H4 (cell line): ENCODE measurements at regions not wholly inside any gene's neighbourhood (a gene's known extent, or its start where the extent isn't known, plus 50 kb on each side); places are given as distances from the start of the nearest gene placed in this dataset.

Experiments
- DNase-seq: peaks from one replicate; pipeline ENCODE4 v3.0.0-alpha.2; 2015; ENCODE audit warnings: low spot score

DNA sequence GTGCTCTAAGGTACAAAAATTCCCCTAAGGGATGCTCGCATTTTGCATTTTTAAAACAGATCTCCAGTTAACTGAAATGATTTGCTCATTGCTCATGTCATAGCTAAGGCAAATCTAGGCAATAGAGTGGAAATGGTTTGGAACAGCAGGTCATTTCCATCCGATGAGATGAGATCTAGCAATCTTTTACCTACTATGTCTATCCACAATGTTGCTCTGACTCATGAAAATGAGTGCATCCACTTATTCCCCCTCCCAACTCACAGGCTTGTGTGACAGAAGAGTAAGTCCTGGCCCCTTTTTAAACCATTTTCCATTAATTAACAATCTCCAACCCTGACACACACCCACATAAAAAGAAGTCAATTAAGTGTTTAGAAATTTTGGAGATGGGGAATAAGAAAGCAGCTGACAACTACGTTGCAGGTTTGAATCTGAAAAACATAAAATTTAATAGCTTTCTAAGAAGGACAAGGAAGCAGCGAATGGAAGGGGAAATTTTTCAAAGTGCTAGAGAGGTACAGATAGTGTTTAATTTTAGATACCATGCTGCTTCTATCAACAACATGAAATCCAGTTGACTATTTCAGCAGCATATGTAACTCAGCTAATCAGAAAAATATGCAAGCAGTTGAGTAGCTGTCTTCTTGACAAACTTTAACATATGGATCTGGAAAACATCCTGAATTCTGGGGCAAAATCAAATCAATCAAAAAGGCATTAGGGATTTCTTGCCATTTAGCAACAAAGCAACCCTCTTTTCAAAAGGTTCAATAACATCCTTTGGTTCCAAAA, 112.0 kb downstream of the TMCO5A start:
- DNase-seq, result no peak

DNA sequence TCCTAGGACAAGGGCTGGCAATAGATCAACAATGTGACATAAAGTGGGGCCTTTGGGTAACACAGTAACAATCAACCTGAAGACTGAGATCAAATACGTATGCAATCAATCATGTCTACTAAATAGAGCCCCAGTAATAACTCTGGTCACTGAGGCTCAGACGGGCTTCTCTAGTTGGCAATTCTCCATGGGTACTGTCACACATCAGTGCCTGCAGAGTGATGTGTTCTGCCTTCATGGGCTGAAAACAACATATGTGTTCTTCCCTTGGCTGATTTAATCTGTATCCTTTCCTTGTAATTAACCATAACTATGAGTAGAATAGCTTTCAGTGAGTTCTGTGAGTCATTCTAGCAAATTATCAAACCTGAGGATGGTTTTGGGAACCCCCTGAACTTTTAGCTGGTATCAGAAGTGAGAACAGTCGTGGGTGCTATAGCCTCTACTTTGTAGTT, 113.6 kb downstream of the TMCO5A start:
- DNase-seq, result no peak

DNA sequence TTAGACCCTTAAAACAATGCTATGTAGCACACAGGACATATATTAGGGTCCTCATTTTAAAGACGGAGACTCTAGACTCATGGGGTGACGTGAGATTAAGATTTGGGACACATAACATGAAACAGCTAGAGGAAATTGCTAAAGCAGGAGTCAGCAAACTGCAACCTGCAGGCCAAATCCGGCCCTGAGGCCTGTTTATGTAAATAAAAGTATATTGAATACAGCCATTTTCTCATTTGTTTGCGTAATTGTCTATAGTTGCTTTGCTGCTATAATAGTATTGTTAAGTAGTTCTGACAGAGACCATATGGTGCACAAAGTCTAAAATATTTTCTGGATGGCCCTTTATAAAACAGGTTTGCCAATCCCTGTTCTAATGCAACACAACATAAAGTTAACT, 115.5 kb downstream of the TMCO5A start:
- DNase-seq, result no peak

DNA sequence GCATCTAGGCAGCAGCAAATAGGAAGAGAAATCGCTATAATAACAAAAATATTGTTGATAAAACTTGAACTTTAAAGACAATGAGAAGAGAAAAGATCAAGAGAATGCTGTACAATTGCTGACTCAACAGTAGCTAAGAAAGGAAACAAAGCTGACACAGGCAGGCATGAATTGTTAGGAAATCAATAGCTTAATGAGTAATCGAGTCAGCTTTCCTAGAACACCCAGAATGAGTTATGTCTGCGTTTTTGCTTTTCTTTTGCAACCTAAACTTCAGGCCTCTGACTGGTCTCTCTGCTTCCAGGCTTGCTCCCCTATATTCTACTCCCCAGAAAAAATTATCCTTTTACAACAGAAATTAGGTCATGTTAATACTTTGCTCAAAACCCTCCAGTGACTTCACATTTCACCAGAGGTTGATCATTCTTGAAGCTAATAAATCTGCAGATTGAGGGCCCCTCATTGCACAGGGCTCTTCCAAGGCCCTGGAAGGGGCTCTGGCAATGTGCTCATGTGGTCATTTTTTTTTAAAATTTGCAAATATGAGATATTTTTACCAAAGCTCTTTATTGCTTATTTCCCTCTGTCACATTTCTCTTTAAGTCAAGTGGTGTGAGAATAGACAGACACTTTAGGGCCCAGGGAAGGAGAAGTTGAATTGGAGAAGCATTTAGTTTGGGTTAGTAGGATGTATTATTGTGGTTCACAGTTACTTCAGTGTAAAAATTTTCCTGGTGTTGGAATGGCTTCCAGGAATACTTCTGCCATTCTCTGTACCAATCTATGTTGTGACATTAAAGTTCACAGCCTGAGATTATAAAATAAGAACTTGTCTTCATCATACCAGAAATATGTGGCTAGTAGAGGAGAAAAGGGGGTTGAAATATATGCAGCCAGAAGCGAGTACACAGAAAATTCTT, 116.3 kb downstream of the TMCO5A start:
- no peak for DNase-seq

DNA sequence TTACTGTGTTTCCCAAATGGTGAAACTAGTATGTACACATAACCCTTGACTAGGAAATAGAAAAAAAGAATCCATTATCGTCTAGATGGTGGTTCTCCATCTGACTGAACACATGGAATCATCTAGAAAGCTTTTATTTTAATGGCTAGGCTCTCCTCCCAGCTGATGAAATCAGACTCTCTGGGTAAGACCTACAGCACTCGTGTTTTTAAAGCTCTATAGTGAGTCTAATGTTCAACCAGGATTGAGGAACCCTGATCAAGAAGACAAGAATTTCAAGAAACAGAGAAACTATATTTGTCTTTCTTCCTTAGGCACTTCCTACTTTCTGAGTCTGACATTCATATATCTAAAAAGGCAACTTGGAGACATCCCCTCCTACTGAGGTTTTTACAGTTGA, 118.8 kb downstream of the TMCO5A start:
- no peak for DNase-seq

DNA sequence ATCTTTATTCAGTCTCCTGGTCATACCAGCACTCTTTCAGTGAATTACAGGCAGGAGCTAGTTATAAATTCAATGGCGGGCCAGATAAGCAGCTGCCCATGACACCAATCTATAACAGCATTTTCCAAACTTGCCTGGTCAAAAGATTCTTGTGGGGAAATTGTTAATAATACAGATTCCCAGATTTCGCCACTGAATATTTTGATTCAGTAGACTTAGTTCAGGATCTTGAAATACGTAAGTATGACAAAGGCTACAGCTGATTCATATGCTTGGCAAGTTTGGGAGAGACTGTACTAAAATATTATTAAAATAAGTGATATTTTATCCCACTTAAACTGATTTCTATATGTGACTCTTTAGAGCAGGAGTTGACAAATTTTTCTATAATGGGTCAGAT, 119.3 kb downstream of the TMCO5A start:
- no peak for DNase-seq

DNA sequence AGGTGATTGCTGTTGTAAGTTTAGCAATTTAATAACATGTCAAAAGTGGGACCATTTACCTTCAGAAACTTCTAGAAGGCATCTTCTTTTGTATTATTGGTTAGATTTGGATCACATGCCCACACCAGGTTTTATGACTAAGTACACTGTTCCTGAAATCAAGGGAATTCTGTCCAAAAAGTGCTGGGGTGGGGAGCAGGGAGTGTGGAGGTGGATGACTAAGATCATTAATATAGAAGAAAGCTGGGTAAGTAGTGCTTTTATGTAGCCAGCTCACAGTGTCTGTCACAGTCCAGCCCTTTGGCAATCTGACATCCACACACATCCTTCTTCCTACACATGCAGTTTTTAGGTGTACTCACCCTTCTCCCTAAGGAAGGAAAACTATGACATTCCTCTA, 120.0 kb downstream of the TMCO5A start:
- no peak for DNase-seq

DNA sequence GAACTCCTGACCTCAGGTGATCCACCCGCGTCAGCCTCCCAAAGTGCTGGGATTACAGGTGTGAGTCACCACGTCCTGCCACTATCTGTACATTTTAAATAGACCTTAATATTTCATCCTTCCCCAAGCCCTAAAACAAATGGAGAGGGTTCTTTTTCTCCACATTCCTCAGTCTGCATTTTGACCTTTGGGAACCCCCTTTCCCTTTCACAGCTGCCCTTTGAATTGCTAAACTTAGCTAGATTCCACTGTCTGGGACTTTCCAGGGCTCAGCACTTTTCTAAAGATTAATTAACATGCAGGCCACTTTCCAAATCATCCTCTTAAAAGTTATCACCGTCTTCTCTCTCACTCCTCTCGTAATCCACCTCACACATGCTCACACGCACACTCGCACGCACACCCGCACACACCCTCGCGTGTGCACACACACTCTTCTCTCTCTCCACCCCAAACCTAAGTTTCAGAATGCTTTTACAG, 124.2 kb downstream of the TMCO5A start:
- DNase-seq, result no peak

DNA sequence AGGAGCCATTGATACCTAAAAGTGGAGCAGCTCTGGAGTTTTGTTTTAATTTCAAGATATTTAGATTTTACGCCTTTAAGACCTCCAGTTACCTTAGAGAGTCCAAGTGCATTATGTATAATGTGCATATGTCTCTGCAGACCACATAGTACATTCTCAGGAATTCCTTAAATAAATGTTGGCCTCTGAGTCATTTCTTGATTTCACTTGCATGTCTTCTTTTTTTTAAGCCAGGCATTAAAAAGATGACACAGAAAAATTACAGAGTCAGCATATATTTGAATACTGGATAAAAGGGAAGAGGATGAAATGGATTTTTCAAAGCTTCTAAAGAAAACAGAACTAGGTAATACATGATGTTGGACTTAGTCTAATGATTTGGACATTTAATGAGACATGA, 125.2 kb downstream of the TMCO5A start:
- no peak for DNase-seq

DNA sequence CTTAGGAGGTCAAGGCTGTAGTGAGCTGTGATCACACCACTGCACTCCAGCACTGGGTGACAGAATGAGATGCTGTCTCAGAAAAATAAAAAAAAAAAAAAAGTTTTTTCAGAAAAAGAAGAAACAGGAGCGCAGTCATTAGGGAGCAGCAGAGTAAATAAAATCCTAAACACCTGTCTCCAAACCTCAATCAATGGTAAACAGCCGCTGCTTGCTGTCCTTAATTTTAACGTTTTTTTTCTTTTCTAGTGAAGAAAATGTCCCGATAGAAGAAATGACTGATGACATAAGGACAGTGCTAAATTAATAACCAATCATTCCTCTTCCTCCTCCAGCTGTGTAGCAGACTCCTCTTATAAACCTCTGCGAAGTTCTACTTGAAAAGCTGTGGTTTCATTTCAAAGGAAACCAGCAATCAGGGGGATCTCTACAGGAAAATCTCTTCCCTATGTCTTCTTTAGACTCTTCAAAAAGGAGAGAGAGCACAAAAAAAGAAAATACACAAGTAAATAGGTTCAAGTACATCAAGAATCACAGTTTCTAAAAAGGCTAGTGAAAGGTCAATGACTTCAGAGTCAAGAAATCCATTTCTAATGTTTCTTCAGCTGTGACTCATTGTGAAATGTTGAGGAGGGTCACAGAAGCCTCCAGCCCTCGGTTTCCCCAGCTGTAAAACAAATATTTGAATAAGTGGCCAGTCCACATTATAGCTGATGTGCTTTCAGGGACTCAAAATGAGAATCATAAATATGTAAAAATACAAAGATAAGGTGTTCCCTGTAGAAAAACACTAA, 127.6 kb downstream of the TMCO5A start:
- DNase-seq, result no peak

DNA sequence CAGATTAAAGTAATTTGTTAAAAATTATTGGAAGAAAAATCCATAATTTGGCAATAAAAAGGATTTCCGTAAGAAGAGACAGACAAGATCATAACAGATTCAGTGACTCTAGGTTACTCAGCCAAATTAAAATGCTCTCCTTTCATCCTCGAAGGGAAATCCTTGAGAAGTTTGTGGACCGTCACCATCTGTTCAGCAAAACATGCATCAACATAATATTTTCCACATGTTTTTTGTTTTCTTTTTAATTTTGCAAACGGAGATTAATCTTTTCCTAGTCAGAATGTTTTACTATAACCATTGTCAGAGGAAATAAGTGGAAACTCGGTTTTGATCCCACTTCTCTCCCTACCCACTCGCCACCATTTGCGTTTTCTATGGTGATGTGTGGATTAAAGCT, 128.3 kb downstream of the TMCO5A start:
- DNase-seq, result no peak

DNA sequence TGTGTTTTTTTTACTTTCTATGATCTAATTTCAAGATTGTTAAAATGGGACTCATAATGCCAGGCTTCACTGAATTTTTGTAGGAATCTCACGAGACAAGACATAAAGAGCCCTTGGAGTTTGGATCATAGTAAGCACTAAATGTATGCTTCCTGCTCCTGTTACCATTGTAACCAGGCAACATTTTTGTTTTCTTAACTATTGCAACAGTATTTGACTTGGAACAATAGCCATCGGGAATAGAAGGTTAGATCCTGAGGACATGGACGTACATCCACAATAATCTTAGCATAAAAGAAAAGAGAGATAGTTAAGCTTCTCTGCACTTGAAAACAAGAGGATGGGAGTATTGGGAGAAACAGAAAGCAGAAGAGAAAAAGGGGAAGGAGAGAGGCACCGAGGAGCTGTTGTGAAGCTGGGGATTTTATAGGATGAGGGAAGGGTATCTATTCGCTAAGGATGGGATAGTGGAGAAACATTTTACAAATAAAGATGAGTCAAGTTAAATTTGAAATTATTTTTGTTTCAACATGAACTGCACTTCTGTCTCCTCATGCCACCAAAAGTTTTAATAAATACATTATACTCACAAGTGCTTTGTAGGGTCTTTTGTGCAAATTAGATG, 131.4 kb downstream of the TMCO5A start:
- DNase-seq, result no peak

DNA sequence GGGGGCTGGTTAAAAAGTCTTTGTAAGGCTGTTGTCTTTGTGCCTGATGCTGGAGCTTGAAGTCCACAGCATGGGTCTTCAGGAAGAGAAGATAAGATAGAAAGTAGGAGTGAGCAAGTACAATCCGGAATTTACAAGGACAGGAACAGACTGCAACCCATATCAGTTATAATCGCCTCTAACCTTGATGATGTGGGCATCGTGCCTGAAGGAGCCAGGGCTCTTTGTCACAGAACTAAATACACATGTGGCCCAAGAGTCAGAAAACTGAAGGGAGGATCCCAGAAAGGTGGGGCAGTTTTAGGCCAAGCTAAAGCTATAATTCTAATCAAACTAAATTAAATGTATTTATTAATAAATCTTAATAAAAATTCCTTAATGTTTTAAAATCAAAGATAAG, 132.2 kb downstream of the TMCO5A start:
- DNase-seq, result no peak

DNA sequence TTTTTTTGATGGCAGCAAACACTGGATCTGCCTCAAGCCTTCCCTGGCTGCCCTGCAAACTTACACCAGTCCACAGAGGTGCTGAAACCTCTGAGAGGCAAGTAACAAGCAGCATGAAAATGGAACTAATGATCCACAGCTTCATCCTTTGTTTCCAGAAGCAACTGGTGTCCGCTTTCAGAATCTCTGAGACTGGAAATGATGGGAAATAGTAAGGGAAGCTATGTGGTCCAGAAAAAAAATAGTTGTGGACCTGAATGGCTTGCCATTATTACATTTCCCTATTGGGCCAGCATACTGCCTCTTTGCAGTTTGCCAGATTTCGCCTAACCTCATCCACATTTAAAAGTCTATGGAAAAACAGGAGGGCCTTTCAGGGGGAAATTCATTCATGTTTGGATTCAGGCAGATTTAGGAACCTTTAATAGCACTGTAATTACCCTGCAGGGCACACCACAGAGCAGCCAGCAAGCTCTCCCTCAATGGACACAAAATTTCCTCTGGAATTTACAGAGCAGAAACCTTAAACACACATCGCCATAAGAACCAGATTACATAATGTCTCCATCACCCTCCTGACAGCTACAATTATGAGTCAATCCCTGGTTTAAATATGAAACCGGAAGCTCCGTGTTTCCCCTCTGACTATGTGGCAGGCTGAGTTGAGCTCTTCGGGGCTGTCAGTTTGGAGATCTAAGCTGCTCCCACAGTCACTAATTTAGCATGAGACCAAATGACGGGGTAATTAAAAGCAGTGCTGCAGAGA, 134.4 kb downstream of the TMCO5A start:
- DNase-seq, result peak; percentile 51

DNA sequence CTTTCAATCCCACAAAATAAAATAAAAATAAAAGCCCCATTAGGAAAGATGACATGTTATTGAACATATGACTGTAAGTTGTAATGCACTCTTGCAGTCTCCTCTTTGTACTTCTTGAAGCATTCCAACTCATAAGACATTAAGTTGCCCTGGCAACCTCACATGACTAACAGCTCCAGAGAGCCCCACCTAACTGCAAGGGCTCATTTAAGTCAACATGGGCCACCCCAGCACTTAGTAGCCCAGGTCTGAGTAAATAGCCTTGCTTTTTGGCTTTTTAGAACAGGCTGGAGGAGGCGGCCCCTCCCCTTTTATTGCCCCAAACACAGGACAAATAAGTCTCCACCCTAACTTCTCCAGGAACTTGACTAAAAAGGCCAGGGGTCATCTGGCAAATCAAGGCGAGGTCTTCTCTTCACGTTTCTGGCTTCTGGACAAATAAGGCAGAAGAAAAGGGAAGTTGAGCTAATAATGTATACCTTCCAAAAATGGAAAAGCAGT, 135.1 kb downstream of the TMCO5A start:
- DNase-seq, result peak; percentile 34

DNA sequence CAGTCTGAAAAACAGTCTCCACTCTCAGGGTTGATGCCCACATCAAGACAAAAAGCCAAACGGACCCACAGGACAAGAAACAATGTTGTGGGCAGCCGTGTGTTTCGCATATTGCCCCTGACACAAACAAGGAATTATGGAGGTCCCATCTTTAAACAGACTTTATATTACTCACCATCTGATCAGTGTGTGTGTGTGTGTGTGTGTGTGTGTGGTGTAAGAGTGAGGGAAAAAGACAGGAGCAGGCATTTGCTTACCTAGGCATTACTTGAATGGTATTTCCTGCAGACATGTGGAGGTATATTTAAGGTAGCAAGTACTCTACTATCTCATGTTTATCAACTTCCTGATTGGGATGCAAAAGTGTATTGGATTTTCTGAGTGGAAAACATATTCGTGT, 136.3 kb downstream of the TMCO5A start:
- no peak for DNase-seq

DNA sequence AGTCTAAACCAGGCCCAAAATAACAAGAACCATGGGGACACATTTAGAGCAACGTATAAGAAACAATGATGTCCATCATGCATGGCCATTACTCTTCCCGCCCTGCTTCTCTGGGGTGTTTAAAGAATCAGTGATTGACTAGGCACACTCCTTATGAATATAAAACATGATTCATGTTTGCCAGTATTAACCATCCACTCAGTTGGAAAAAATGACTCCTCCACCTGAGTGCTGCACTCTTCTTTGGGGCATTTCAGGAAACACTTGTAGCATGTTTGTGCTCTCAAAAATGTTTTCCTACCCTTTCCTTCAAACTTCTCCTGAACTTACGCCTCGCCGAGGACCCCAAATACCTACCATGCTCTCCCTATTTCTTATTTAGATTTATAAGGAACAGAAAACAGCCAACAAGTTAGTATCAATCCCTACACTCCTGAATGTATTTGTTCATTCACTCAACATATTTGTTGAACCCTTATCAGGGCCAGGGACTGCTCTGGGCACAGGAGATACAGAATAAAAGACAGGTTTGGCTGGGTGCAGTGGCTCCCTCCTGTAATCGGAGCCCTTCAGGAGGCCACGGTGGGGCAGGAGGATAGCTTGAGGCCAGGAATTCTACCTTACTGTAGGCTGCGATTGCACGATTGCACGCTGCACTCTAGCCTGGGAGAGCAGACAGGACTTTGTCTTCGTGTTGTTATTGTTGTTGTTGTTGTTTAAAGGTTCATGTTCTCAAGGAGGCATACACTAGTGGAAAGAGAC, 137.0 kb downstream of the TMCO5A start:
- no peak for DNase-seq

DNA sequence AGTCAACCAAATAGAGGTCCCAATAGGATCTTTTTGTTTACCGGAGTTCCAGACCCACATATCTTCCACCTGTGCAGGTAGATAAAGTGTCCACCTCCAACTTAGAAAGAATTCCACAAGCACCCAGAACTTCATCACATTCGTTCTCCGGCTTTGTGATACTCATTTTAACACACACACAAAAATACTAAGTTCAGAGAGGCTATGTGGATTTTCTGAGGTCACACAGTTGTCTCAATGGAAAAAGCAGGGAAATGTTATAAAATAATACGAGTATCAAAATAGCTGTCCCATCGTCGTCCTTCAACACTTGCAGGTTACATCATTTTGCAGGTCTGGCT, 137.5 kb downstream of the TMCO5A start:
- DNase-seq, result no peak

DNA sequence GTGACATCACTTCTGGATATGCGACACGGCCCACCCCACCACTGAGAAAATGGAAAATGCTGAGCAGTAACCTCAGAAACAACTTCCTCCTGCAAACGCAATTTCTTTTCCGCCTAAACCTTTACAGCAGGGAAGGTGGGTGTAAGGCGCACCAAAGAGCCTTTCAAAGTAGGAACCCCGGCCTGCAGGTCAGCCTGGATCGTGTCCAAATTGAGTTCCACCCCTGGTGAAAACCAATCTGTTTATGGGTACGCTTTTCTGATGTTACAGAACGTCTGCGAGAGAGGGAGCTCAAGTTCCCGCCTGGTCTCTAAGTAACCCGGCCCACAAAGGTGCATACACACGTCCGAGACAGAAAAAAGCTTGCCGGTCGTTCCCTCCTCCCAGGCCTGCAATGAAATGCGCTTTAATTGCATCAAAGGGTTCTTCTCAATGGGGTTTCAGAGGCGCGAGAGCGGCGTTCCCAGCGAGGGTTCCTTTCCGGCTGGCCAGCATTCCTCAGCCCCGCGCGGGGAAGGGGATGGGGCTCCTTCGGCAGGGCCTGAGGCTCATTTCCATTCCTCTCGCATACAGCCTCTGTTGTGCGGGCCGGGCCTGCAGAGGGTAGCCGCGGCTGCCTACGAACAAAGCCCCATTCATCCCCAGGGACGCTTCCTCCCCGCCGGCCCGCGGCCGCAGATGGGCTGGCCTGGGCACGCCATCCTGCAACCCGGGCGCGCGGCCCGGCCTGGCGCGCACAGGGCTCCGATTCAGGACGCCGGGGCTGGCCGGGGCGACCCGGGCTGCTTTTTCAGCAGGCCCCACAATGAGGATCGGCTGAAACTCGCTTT, 138.1 kb downstream of the TMCO5A start:
- DNase-seq, result peak; percentile 78
